Mesenteric fat pad (tissue), 1 donor: ENCODE measurements at regions not wholly inside any gene's neighbourhood (a gene's known extent, or its start where the extent isn't known, plus 50 kb on each side); places are given as distances from the start of the nearest gene placed in this dataset. TPM values are rescaled to one million over a fixed set of nuclear protein-coding genes. Genes with fewer than 3 reads are reported as not detected.
A peak's percentile ranks its signal among the peaks of the same experiment; 100 is the strongest.
"Not testable (repeated sequence)": the region's sequence is repeated elsewhere in the genome, so short reads cannot be mapped to it uniquely, and the experiment has no call there.

Experiments
- DNase-seq: peaks from one replicate; pipeline ENCODE4 v3.0.0-alpha.2; 2020; ENCODE audit warnings: low spot score
- microRNA-seq: library from miRNA; unstranded; fragments of <30 nt; microRNA quantifications from one replicate; pipeline ENCODE4 v1.2.0, GENCODE V29; 2020; ENCODE audit warnings: borderline number of aligned reads
- donor health status: DM: yes; HTN: yes; CAD: no.

DNA sequence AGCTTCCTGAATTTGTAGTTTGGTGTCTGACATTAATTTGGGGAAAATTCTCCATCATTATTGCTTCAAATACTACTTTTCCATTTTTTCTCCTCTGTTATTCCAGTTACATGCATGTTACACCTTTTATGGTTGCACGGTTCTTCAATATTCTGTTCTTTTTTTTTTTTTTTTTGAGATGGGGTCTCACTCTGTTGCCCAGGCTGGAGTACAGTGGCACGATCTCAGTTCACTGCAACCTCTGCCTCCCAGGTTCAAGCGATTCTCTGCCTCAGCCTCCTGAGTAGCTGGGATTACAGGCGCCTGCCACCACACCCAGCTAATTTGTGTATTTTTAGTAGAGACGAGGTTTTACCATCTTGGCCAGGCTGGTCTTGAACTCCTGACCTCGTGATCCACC lies 109.4 kb upstream of the XIST start:
- not testable (repeated sequence) for DNase-seq

DNA sequence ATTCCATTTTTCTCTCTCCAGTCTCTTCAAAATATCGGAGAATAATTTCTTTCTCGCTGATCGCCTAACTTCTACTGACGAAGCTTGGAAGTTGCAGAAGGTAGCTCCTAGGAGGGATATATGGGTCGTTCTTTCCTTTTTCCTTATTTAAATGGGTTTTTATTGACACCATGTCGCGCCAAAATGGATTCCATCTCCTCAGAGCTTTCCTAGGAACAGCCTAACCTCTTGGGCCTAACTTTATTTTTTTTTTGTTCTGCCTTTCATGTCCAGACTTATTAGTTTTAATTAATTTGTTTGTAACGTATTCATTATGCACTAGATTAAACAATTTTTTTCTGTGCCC lies 92.0 kb upstream of the XIST start:
- DNase-seq: no peak

DNA sequence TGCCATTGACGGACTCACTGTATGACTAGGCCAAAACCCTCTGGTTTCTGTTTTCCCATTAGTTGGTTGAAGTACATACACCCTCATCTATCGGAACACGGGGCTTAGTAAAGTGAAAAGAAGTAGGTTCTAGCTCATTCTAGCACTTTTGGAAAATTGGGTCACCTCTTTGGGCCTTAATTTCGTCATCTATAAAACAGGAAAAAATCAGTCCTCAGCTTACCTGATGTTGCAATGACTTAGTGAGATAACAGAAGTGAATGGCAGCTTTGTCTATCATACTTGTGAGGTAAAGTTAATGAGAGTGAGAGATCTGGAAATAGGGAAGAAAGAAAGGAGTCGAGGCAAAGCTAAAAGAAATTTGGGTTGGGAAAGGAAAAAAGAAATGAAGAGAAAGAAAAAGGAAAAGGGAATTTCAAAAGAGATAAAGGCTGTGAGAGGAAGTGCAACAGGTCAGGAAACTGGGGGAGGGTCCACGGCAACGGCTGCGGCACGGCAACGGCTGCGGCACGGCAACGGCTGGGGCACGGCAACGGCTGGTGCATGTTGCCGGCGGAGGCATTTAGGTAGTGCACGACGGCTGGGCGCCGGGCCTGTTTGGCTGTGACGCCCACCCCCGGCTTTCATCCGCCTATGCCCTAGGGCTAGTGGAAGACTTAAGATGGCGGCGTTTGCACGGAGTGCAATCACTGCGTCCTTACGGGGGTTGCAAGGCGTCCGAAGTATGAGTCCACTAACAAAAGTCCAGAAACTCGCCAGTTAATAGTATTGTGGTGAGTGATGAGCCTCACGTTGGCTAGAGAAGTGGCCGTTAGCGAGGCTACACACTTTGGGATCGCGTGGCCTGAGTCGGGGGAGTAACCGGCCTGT lies 91.4 kb upstream of the XIST start:
- peak; percentile 97 for DNase-seq

DNA sequence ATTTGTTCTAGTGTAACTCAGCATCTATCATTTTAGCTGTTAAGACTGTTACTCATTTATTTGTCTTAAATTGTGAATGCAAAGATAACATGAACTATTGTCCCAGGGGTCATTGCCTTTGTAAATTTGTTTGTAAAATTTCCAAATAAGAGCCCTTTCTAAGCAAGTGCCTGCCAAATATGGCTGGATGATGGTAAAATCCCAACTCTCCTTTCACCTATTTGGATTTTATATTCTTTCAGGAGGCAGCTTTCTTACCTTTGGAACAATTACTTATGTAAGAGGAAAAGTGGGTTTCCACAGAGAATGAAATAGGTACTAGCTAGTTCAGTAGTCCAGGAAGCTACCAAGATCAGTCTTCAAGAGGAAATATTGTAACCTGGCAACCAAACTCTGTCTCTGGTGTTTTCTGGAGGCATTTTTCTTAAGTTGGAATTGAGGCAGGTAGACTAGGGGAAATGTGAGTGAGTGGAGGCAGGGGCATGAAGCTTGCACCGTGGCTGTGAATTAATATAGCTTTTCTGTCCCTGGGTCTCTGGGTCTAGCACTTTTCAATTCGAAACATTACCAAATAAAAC lies 88.5 kb upstream of the XIST start:
- DNase-seq: no peak

DNA sequence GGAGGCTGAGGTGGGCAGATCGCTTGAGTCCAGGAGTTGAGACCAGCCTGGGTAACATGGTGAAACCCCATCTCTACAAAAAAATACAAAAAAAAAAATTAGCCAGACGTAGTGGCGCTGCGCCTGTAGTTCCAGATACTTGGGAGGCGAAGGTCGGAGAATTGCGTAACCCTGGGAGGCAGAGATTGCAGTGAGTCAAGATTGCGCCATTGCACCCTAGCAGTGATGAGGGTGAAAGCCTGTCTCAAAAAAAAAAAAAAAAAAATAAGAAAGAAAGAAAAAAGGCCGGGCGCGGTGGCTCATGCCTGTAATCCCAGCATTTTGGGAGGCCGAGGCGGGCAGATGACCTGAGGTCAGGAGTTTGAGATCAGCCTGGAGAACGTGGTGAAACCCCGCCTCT lies 85.3 kb upstream of the XIST start:
- DNase-seq: not testable (repeated sequence)

DNA sequence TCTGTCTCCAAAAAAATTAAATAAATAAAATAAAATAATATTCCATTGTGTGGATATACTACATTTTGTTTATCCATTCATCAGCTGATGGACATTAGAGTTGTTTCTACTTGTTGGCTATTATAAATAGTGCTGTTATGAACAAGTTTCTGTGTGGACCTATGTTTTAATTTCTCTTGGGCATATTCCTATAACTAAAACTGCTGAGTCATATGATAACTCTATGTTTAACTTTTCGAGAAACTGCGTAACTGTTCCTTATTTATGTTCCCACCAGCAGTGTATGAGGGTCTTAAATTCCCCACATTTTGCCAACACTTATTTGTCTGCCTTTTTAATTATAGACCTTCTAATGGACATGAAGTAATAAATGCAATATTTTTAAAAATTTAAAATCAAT lies 80.0 kb upstream of the XIST start:
- DNase-seq: no peak

DNA sequence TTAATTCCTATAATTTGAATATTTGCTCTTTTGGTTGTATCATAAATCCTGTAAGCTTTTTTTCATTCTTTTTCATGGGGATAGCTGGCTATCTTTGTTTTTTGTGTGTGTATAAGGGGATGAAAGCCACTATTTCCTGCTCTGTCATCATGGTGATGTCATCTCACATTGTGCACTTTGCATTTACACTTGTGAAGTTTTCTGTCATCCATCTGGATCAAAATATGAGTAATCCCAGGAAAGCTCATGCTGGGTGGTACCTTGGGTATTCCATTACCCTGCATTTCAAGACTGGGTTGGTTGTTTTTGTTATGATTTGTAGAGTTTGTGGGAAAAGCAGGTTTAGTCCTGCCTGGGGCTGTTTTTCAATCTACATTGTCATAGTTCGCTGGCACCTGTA lies 77.8 kb upstream of the XIST start:
- no peak for DNase-seq

DNA sequence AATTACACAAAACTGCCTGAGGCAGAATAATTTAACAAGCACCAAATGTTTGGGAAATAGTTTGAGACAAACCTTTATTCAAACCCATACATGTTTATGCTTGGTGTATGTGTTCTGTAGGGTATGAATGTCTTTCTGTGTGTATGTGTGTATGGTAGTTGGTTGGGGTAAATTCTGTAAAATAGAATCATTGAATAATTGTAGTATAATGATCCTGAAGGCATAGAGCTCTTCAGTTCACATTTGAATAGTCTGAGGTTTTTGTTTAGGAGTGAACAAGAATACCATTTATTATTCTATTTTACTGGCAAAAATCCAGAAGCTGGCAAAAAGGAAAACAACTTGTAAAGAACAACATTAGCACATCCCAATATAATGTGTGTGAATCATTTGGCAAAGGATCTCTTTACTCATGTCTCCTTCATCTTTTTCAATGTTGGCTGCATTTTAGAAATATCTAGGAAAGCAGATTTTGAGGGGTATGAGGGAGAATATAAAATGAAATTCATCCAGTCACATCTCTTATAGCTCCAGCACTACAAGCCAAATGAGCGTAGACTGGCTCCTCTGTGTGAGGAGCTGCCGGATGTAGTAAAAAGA lies 70.4 kb upstream of the XIST start:
- DNase-seq: no peak

DNA sequence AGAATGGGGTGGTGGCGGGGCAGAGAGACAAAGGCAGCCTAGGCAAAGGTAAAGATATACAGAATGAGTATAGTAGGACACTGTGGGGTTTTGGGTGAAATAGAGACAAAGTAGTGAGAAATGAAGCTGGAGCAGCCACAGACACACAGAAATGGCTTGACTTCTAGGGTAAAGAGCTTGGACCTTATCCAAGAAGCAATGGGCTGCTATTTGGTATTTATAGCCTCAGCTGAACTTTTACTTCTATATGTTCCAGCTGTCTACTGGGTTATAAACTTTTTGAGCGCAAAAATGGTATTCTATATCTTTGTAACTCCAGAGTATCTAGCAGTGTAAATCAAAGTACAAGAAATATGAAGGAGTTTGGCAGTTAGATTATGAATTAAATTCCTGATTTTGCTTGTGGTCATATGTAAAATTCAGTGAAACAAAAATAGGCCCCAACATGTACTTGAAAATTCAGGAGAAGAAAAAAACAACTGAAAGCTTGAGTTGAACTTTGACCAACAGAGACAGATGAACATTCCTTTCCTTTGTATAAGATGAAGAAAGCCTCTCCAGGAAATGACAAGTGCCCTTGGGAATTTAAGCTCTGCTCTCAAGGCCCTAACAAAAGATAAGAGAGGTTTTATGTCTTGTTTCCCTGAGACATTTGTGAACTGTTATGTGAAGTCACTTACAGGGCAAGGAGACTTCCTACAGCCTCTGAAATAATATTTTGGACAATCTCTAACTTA lies 64.6 kb upstream of the XIST start:
- no peak for DNase-seq

DNA sequence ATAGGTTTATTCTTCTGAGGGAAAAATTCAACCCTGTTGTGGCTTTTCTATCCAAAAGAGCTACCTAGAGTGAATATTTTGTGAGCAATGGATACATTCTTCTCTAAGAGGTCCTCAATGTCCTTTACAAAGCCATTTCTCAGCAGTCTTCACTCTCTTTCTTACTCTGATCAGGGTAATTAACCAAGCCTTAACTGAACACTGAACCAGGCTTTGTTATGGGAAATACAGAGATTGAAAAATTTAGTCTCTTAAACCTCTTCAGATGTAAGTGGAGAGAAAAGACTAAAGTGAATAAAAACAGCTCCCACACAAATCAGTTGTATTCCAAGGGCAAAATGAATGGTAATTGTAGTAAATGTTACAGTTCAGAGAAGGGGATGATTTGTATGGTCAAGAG lies 64.0 kb upstream of the XIST start:
- DNase-seq: no peak

DNA sequence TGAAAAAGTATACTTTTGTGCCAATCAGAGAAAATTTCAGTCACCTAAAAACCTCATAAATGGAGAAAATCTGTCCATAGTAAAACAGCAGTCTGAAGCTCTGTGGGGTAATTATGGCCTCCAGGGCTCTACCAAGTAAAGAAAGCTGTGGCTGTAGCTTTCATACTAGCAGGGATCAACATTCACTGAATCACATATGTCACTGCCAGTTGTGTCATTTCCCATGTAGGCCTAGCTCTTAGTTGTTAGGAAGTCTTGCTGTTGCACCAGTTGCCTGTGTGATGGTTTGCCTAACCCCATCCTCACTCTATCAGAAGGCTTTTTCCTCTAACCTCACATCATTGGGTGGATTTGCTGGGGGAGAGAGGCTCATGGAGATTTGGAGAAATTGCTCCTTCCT lies 62.3 kb upstream of the XIST start:
- not testable (repeated sequence) for DNase-seq

DNA sequence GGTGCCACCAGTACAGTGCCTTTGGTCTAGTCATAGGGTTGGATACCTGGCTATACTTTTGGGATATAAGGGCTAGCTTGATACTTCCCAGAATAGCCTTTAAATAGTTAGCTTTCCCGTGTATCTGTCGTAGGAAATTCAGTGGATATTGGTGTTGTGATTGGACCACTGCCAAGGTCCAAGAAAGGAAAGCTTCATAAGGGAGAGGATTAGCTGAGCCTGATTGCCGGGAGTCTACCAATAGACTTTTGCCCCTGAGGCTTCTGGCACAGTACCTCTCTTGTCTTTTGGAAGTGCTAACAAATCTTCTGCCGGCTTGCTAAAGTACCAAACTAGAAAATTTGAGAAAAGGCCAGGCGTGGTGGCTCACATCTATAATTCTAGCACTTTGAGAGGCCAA lies 61.1 kb upstream of the XIST start:
- DNase-seq: no peak

DNA sequence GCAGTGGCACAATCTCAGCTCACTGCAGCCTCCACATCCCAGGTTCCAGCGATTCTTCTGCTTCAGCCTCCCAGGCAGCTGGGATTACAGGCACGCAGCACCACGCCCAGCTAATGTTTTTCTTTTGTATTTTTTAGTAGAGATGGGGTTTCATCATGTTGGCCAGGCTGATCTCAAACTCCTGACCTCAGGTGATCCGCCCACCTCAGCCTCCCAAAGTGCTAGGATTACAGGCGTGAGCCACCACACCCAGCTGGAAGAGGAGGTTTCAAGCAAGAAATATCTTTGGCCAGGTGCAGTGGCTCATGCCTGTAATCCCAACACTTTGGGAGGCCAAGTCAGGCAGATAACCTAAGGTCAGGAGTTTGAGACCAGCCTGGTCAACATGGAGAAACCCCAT lies 59.4 kb upstream of the XIST start:
- not testable (repeated sequence) for DNase-seq

DNA sequence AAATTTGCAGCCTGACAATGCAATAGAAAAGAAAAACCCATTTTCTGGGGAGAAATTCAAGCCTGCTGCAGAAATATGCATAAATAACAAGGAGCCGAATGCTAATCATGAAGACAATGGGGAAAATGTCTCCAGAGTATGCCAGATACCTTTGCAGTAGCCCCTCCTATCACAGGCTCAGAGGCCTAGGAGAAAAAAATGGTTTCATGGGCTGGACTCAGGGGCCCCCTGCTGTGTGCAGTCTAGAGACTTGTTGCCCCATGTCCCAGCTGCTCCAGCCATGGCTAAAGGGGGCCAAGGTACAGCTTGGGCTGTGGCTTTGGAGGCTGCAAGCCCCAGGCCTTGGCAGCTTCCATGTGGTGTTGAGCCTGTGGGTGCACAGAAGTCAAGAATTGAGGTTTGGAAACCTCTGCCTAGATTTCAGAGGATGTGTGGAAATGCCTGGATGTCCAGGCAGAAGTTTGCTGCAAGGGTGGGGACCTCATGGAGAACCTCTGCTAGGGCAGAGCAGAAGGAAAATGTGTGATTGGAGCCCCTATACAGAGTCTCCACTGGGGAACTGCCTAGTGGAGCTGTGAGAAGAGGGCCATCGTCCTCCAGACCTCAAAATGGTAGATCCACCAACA lies 53.3 kb upstream of the XIST start:
- DNase-seq: not testable (repeated sequence)

DNA sequence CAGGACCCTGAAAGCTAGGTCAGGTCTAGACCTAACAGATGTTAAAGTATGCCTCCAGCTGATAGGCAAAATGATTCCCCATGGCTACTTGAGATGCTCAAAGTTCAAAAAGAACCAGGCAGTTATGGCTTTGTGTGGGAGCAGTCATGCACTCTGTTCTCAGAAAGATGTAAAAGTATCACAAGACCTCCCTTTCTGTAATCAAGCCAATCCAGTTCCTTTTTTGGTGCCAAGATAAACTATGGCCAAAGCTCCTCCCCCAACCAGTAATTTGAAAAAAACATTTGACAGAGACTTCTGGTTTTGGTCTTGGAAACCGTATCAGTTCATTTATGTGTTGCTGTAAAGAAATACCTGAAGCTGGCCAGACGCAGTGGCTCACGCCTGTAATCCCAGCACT lies 51.4 kb upstream of the XIST start:
- no peak for DNase-seq

Small RNA genes lying in the stretch of these regions (microRNA-seq; reads per million reads assigned to microRNA genes)
- not detected for gene MIR374B
- not detected for gene MIR374C
- gene MIR421: 365 reads per million, percentile 68 among the genes with 10 or more reads in this experiment
